GM06990 (cell line): ENCODE measurements at regions not wholly inside any gene's neighbourhood (a gene's known extent, or its start where the extent isn't known, plus 50 kb on each side); places are given as distances from the start of the nearest gene placed in this dataset.
A peak's percentile ranks its signal among the peaks of the same experiment; 100 is the strongest.

Experiments
- DNase-seq: peaks from one replicate; pipeline ENCODE4 v3.0.0-alpha.2; 2011; ENCODE audit not compliant: insufficient read length; ENCODE audit errors: extremely low read depth
- H3K27me3 ChIP-seq: replicated peaks from 2 replicates; pipeline ENCODE4 v1.6.0; 2011; ENCODE audit warnings: low read length; ENCODE audit not compliant: control insufficient read depth, insufficient read depth
- H3K36me3 ChIP-seq: 2 replicates; pipeline ENCODE4 v1.5.1; 2011; ENCODE audit warnings: low read length; ENCODE audit not compliant: control insufficient read depth, insufficient read depth
- H3K4me3 ChIP-seq: replicated peaks from 2 replicates; pipeline ENCODE4 v1.5.1; 2011; ENCODE audit warnings: low read depth, mild to moderate bottlenecking, control low read depth, low read length
- TF ChIP-seq, protein P1 (sequence below): IDR thresholded peaks from 2 replicates; pipeline ENCODE4 v1.5.1; 2011; ENCODE audit warnings: low read length, control low read depth, mild to moderate bottlenecking, inconsistent platforms; ENCODE audit not compliant: insufficient read depth, poor library complexity, severe bottlenecking

DNA sequence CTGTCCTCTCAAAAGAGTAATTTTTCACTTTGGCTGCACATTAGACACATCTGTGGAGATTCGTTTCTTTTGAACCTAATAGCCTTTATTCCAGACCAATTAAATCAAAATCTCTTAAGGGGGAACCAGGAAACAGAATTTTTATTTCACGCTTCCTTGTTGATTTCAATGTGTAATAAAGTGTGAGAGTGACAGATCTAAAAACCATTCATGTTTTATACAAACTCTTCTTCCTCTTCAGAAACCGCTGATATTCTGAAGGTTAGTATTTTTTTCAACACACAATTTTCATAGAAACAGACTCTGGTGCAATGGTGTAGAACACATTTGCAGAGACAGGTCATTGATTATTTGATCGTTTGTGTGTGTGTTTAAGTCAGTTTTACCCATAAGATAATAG is 1469.8 kb downstream of the EFNA5 start:
- Histone ChIP-seq H3K36me3 (no peaks in the 10 kb centered on the region), H3K4me3 (no peak overlapping the region), H3K27me3 (no peaks in the 10 kb centered on the region)
- TF ChIP-seq, protein P1, sequence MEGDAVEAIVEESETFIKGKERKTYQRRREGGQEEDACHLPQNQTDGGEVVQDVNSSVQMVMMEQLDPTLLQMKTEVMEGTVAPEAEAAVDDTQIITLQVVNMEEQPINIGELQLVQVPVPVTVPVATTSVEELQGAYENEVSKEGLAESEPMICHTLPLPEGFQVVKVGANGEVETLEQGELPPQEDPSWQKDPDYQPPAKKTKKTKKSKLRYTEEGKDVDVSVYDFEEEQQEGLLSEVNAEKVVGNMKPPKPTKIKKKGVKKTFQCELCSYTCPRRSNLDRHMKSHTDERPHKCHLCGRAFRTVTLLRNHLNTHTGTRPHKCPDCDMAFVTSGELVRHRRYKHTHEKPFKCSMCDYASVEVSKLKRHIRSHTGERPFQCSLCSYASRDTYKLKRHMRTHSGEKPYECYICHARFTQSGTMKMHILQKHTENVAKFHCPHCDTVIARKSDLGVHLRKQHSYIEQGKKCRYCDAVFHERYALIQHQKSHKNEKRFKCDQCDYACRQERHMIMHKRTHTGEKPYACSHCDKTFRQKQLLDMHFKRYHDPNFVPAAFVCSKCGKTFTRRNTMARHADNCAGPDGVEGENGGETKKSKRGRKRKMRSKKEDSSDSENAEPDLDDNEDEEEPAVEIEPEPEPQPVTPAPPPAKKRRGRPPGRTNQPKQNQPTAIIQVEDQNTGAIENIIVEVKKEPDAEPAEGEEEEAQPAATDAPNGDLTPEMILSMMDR = no peak
- no peak for DNase-seq

GRCh38 chr5:106195679-106196474 is 1474.9 kb downstream of the EFNA5 start:
- no peak for DNase-seq
- Histone ChIP-seq H3K4me3 (peak overlapping the region; percentile 14; the same call in 1 of the 2 replicates), H3K36me3 (no peaks in the 10 kb centered on the region), H3K27me3 (no peaks in the 10 kb centered on the region)
- TF ChIP-seq, protein P1 = no peak

GRCh38 chr5:106189121-106189809 is 1481.5 kb downstream of the EFNA5 start:
- Histone ChIP-seq H3K4me3 (no peak overlapping the region), H3K27me3 (no peaks in the 10 kb centered on the region), H3K36me3 (no peaks in the 10 kb centered on the region)
- DNase-seq = no peak
- TF ChIP-seq, protein P1 = no peak

DNA sequence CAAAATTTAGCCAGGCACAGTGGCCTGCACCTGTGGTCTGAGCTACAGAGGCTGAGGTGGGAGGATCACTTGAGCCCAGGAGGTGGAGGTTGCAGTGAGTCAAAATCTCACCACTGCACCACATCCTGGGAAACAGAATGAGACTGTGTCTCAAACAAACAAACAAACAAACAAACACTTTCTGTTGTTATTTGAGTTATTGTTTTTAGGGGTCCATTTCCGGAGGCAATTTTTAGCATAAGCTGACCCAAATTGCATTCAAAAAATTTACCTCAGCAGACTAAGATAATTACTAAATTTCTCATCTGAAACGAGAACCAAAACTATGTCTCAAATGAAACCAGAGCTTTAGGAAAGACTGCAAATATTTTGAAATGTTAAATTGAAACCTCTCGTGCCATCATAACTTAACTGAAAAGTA is 1485.1 kb downstream of the EFNA5 start:
- Histone ChIP-seq H3K4me3 (no peak overlapping the region), H3K36me3 (no peaks in the 10 kb centered on the region), H3K27me3 (no peaks in the 10 kb centered on the region)
- DNase-seq = no peak
- TF ChIP-seq, protein P1 = no peak

DNA sequence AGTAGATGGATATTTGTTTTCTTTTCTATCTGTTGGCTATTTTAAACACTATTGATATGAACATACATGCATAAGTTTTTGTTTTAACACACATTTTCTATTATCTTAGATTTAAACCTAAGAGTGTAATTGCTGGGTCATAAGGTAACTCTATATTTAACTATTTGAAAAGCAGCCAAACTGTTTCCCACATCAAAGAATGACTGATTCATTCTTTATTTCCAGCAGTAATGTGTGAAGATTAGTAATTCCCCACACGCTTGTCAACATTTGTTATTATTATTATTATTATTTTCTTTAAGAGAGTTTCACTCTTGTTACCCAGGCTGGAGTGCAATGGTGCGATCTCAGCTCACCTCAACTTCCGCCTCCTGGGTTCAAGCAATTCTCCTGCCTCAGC is 1495.8 kb downstream of the EFNA5 start:
- Histone ChIP-seq H3K27me3 (no peaks in the 10 kb centered on the region), H3K36me3 (no peaks in the 10 kb centered on the region), H3K4me3 (no peak overlapping the region)
- TF ChIP-seq, protein P1 = no peak
- no peak for DNase-seq
